ENCODE measurements at regions not wholly inside any gene's neighbourhood (a gene's known extent, or its start where the extent isn't known, plus 50 kb on each side); places are given as distances from the start of the nearest gene placed in this dataset.
"Not testable (repeated sequence)": the region's sequence is repeated elsewhere in the genome, so short reads cannot be mapped to it uniquely, and the experiment has no call there.

- CTCF ChIA-PET; H3K27me3 ChIP-seq (ENCODE audit: control insufficient read depth, insufficient read depth, low read length); BruUV-seq (replicated peaks); H3K36me3 ChIP-seq (ENCODE audit: control insufficient read depth, insufficient read depth, low read length); H3K4me3 ChIP-seq (ENCODE audit: low read depth in 2 of 2, low read length in 2 of 2); POLR2A ChIA-PET; ATAC-seq; H3K27ac ChIP-seq (ENCODE audit: low read length); DNase-seq (ENCODE audit: low read depth, low spot score); intact Hi-C loops (cut with micrococcal nuclease; ENCODE audit: unreplicated experiment); H3K4me1 ChIP-seq (ENCODE audit: control insufficient read depth, insufficient read depth, low read length); in situ Hi-C loops (cut with HindIII; ENCODE audit: low pct_unique_long_range_greater_than_20kb, low sequenced_read_pairs); H3K9me3 ChIP-seq (ENCODE audit: control insufficient read depth, insufficient read depth, low read depth, low read length): not testable (repeated sequence)
Measured at GRCh38 chr12:76971216-76971879, 92.5 kb upstream of the CSRP2 start.

GRCh38 chr12:76967181-76967885 is 88.5 kb upstream of the CSRP2 start:
- in situ Hi-C loops (cut with HindIII; ENCODE audit: low pct_unique_long_range_greater_than_20kb, low sequenced_read_pairs) (no loop called here), intact Hi-C loops (cut with micrococcal nuclease; ENCODE audit: unreplicated experiment) (no loop called here)
- H3K4me1 ChIP-seq (ENCODE audit: control insufficient read depth, insufficient read depth, low read length) = no peaks in the 10 kb centered on the region
- no peak for TF ChIP-seq REST (IDR thresholded peaks at IDR 0.05; ENCODE audit: insufficient read depth in 1 of 2, low read depth in 2 of 2, low read length in 1 of 2)
- TF ChIP-seq TCF7L2 (IDR thresholded peaks at IDR 0.05; ENCODE audit: low read depth, low read length) = no peak
- TF ChIP-seq CTCF (IDR thresholded peaks at IDR 0.05) = no peak
- no peak for TF ChIP-seq POLR2AphosphoS5 (IDR thresholded peaks at IDR 0.05; ENCODE audit: low read depth, low read length)
- no peak for TF ChIP-seq SIN3A (IDR thresholded peaks at IDR 0.05; ENCODE audit: borderline replicate concordance, insufficient read depth, low read depth, low read length)
- H3K9me3 ChIP-seq (ENCODE audit: control insufficient read depth, insufficient read depth, low read depth, low read length) = no peaks in the 10 kb centered on the region
- ChIA-PET POLR2A (no interaction called here), CTCF (no interaction called here)
- H3K27ac ChIP-seq (ENCODE audit: low read length) = no peak overlapping the region
- ATAC-seq (no peak), DNase-seq (ENCODE audit: low read depth, low spot score) (no peak)
- H3K36me3 ChIP-seq (ENCODE audit: control insufficient read depth, insufficient read depth, low read length) = no peaks in the 10 kb centered on the region
- no TSS peak for BruUV-seq (replicated peaks)
- no peaks in the 10 kb centered on the region; the same call in 1 of the 2 replicates for H3K27me3 ChIP-seq (ENCODE audit: control insufficient read depth, insufficient read depth, low read length)
- no peak overlapping the region for H3K4me3 ChIP-seq (ENCODE audit: low read depth in 2 of 2, low read length in 2 of 2)
